GM23338 (cell line): ENCODE measurements at regions not wholly inside any gene's neighbourhood (a gene's known extent, or its start where the extent isn't known, plus 50 kb on each side); places are given as distances from the start of the nearest gene placed in this dataset.

ENCODE experiments used
- CREB1 ChIP-seq: fragments of 250-450 bp; sonication (Bioruptor Pico); IDR thresholded peaks from 2 replicates; pipeline ENCODE4 v1.5.0; 2020; ENCODE audit warnings: low read depth, mild to moderate bottlenecking, moderate library complexity
- CTCF ChIP-seq, 2 experiments: fragments of 200-600 bp in 1 of 2; sonication (generic) in 1 of 2; conservative IDR thresholded peaks; 2 replicates each; pipeline versions ENCODE4 v1.5.1 to v1.6.1; 2016 to 2017; ENCODE audit warnings: antibody characterized with exemption in 2 of 2, low read depth in 2 of 2, mild to moderate bottlenecking in 2 of 2, moderate library complexity in 1 of 2
- ETS1 ChIP-seq: IDR thresholded peaks from 2 replicates; pipeline ENCODE4 v1.6.1; 2016; ENCODE audit warnings: antibody characterized with exemption
- EZH2 ChIP-seq: fragments of 200-600 bp; sonication (generic); IDR thresholded peaks from one replicate; pipeline ENCODE4 v1.8.0; 2017; ENCODE audit warnings: antibody characterized with exemption, mild to moderate bottlenecking, low read depth; ENCODE audit not compliant: unreplicated experiment
- EZH2phosphoT487 ChIP-seq: fragments of 200-600 bp; sonication (generic); IDR thresholded peaks from one replicate; pipeline ENCODE4 v1.8.1; 2018; ENCODE audit warnings: antibody characterized with exemption; ENCODE audit not compliant: unreplicated experiment
- JUNB ChIP-seq: IDR thresholded peaks from one replicate; pipeline ENCODE4 v1.6.1; 2016; ENCODE audit warnings: antibody characterized with exemption; ENCODE audit not compliant: unreplicated experiment
- POLR2AphosphoS5 ChIP-seq: IDR thresholded peaks from 2 replicates; pipeline ENCODE4 v1.6.1; 2016; ENCODE audit warnings: antibody characterized with exemption, low read depth
- REST ChIP-seq: IDR thresholded peaks from one replicate; pipeline ENCODE4 v1.6.1; 2018; ENCODE audit warnings: antibody characterized with exemption; ENCODE audit not compliant: unreplicated experiment
- STAT1 ChIP-seq: IDR thresholded peaks from one replicate; pipeline ENCODE4 v1.6.1; 2016; ENCODE audit warnings: antibody characterized with exemption; ENCODE audit not compliant: unreplicated experiment
- ZNF462 ChIP-seq: fragments of 250-450 bp; sonication (Bioruptor Pico); IDR thresholded peaks from 2 replicates; pipeline ENCODE4 v1.5.0; 2020; ENCODE audit warnings: mild to moderate bottlenecking, moderate library complexity

- TF ChIP-seq EZH2 (no peak), POLR2AphosphoS5 (no peak), JUNB (no peak), CTCF (conservative IDR thresholded peaks at IDR 0.05; ENCODE audit: low read depth in 2 of 2) (no peak), ETS1 (no peak), REST (no peak), STAT1 (no peak), ZNF462 (no peak), EZH2phosphoT487 (no peak), CREB1 (CRISPR knock-in tag) (no peak)
Measured at GRCh38 chr6:79781916-79782315, 150.8 kb downstream of the SH3BGRL2 start.
